ENCODE measurements at regions not wholly inside any gene's neighbourhood (a gene's known extent, or its start where the extent isn't known, plus 50 kb on each side); places are given as distances from the start of the nearest gene placed in this dataset.

DNA sequence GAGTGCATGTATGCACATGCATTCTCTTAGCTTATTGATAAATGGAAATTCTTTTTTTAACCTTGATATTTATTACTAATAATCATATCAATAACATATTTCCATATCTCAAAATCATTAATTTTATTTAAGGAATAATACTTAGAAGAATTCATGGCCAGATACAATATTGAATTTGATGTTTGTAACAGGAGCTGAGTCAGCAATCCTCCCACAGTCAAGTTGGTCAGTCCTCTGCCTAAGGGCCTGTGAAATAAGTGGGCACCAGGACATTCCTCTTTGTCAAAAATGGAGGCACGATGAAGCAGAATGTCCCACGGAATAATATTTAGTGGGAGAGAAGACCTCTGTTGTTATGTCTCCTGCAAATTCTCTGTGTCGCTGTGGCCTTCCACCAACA, 148.6 kb downstream of the LRRC70 start:
- intact Hi-C loops (cut with micrococcal nuclease), result no loop called here

DNA sequence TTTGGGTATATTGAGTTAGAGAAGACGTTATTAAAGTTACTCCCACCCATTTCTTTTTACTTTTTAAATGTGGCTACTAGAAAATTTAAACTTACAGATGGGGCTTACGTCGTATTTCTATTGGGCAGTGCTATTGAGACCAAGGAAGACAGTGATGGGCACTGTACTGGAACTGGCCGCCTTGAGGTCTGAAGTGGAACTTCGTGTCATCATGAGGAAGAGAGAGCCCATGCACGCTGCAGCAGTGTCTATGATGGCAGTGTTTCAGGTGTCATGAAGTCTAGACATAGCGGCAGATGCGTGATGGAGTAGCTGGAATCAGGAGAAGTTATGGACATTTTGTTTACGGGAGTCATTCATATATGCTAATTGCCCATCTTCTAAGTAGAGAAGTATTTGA, 143.7 kb downstream of the LRRC70 start:
- intact Hi-C loops (cut with micrococcal nuclease), result no loop called here

DNA sequence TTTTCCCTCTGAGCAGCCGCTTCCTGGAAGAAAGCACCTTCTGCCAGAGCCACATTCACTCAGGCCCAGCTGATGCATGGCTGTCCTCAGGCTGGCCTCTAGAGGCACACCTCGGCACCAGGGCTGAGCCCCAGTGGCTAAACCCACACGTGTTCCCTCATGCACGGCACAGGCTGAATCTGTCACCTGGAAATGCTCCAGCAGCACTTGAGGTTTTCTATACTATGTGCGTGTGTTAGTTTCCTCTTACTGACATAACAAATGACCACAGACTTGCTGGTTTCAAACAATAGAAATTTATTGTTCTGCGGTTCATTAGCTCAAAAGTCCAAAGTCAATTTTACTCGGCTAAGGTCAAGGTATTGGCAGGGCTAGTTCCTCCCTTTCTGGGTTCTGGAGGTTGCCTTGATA, 141.4 kb downstream of the LRRC70 start:
- intact Hi-C loops (cut with micrococcal nuclease), result no loop called here

DNA sequence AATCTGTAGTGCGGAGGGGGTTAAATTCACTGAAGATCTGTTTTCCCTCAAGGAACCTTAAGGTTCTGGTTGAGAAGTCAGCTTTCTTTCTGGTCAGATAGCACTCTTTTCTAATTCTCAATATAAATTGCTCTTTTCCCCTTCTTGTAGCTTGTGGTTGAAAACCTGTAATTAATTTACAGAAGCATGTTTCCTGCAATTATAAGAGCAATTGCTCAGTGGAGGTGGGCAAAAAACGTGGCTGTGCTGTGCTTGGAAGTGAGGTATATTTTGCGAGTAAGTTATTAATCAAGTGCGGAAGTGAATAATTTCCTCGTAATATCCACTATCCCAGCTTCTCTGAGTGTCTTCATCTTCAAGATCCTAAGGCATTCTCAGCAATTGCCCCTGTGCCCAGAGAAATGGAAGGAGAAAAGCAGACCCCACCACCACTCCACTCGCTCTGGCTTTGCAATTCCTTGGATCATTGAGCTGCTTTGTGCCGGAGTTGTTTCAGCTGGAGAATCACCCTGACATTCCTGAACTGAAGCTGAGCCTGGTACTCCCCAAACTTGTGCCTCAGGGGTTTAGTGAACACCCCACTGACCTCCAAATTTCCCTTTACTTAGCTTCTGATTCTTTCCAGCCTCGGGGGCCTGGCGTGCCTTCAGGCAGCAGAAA, 140.6 kb downstream of the LRRC70 start:
- intact Hi-C loops (cut with micrococcal nuclease), result no loop called here

DNA sequence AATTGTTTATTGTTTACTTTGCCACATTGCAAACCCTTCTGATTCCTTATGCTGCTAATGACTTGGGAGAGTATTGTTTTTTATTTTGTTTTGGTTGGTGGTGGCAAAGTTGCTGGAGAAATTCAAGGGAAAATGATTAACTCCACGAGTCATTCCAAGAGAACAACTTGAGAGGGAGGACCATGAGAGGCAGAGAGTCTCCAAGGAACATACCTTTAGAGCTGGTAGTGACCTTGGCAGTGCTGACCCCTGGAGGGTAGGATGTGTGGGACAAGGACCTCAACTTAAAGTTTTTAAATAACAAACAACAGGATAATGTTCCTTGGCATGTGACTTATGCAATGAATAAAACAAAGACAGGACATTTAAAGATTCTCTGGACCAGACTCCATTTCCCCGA, 139.7 kb downstream of the LRRC70 start:
- intact Hi-C loops (cut with micrococcal nuclease), result no loop called here

DNA sequence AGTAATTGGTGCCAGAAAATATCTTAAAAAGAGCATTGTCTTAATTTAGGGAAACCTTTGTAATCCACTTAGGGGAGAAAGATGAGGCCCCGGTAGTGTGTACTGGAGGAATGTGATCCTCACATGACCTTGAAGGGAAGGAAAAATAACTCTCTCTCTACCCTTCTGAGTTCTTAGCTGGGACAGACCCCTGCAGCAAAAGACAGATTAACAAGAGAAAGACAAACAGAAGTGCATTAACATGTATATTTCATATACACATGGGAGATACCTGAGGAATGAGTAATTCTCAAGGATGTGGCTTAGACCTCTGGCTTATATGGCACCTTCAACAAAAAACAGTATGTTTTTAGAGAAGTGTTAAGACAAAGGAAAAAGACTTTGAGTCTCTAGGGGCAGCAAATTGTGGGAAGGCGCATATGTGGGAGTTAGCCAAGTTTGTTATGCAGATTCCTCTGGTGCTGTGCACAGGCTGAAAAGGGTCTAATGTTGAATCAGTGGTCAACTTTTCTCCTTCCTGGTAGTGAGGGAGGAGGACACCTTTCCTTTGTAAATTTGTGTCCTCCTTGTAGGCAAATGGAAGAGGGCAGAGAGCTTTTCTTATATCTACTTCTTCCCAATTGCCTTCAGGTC, 138.8 kb downstream of the LRRC70 start:
- intact Hi-C loops (cut with micrococcal nuclease), result no loop called here

DNA sequence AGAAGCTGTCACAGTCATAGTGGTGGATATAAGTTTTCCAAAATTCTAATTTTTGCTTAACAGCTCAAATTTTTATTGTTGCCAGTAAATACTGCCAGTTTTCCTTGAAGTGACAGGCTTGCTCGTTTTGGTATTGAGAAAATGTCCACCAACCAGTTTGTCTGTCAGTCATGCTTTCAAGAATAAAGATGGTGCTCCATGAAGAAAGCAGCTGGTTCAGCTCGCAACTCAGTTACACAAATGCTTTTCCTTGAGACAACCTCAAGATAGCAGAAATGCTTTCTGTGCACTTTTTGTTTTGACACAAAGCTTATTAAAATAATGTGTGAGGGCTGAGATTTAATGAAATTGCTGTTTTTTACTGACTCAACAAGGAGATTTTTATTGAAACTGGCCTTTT, 135.7 kb downstream of the LRRC70 start:
- intact Hi-C loops (cut with micrococcal nuclease), result no loop called here

DNA sequence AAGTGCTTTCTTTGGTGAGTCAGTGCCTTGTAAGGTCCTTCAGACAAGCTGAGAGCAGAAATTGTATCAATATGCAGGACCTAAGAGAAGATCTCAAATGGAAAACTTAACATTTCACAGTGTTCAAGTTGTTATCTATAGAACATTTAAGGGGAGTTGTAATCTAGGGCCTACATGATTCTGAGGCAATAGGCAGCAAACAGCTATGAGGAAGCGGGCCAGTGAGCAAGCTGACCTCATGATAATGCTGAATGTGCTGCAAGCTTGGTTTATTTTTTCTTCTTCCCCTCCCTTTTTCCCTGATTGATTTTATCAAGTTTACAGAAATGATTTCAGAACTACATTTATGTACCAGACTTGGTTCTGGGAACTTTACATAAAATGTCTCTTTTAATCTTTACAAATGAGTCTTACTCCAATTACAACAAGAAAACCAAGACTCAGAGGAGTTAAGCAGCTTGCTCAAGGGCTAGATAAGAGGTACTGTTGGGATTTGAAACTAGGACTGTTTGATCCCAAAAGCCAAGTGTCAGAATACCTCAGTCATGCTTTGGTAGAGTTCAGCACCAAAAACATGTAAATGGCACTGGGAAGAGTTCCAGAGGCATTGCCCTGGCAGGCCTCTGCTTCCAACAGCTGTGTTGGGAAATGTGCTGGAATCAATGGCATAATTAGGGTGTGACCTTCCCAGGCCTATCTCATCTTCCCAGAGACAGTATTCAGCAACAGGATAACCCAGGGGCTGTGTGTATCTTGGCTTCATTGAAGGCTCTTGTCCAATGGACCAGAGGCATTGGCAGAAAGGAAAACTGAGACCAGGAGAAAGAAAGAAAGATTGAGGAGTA, 130.1 kb downstream of the LRRC70 start:
- intact Hi-C loops (cut with micrococcal nuclease), result no loop called here

DNA sequence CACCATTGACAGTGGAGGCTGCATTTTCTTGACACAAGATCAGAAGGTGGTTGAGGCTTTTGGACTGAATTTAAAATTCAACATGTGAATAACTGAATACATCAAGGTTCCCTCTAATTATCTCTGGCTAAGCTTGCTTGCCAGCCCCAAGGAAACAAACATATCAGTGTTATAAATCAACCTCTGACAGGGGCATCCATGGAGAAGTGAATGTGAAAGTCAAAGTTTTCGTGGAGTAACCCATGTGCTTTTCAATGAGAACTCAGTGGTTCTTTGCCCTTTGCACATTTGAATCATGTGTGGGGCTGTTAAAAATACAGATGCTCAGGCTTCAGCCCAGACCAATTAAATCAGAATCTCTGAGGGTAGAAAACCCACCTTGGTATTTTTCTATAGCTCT, 128.9 kb downstream of the LRRC70 start:
- intact Hi-C loops (cut with micrococcal nuclease), result no loop called here

DNA sequence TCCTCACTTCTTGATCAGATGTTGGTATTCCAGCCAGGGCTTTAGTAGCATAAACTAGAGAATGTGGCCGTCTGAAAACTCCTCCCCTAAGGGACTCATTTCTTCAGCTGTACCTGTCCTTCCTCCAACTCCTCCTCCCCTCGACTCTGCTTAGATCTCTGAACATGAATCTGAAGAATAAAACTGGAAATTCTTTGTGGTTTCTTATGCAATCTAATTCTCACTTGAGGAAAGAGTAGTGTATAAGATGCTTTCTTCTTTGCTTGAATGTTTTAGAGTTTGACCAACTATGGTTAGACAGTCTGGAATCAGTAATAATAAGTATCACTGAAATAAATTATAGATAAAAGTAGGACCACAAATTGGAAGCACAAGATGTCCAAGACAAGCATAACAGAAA, 128.5 kb downstream of the LRRC70 start:
- intact Hi-C loops (cut with micrococcal nuclease), result no loop called here

DNA sequence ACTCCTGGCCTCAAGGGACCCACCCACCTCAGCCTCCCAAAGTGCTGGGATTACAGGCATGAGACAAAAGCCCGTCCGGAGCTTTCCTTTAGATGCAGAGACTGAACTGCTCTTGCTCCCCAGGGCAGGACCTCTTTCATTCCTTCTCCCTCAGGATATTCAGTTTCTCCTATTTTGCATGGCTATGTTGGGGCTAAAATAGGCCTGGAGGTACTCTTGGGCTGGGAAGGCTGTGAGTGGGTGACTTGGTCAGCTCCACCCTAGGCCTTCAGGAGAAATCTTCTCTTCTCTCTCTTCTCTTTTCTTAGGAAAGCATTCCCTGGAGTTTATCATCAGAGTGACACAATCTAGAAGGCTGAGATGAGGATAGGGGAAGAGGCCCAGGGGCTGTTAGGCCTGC, 126.4 kb downstream of the LRRC70 start:
- intact Hi-C loops (cut with micrococcal nuclease), result no loop called here

DNA sequence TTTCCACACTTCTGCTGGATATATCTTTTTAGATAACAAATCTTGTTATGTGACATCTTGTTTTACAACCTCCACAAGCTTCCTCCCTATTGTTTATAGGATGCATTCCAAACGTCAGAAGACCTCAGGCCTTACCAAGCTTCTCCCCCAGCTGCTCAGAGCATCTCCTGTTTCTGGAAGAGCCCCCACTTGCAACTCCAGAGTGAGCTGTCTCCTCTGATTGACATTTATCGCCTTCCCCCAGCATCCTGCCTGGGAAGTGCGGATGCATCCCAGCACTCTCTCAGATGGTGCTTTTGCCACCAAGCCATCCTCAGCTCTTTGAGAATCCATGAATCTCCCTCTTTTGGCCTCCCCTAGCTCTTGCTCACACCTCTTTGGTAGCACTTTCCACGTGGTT, 123.5 kb downstream of the LRRC70 start:
- intact Hi-C loops (cut with micrococcal nuclease), result no loop called here

DNA sequence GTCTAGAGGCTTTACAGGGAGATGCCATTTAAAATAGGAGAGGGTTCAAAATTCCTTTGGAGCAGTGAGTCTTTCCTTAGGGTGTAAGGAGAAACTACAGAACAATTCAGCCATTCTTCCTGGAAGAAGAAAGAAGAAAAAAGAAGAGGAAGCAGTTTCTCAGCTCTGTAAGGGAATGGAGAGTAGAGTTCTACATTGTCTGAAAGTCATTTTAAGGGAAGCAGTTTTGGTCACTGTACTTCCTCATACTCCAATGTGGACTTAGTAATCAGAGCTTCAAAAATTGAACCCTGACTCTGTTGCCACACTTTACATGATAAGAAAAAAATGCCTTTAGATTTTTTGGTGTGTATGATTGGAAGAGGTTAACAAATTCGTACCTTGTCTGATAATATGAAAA, 122.4 kb downstream of the LRRC70 start:
- intact Hi-C loops (cut with micrococcal nuclease), result no loop called here

DNA sequence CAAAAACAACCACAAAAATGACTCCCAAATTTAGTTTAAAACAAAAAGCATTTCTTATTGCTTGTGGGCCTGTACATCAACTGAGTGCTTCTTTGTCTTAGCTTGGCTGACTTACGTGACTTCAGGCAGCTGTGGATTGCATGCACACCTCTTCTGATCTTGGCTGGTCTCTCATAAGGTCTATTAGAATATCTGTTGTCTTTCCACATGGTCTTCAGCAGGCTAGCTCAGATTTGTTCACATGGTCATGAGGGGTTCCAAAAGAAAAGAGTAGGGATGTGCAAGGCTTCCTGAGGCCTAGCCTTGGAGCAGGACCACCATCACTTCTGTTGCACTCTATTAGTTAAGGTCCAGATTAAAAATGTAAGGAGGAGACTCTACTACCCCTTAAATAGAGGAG, 120.1 kb downstream of the LRRC70 start:
- intact Hi-C loops (cut with micrococcal nuclease), result no loop called here

DNA sequence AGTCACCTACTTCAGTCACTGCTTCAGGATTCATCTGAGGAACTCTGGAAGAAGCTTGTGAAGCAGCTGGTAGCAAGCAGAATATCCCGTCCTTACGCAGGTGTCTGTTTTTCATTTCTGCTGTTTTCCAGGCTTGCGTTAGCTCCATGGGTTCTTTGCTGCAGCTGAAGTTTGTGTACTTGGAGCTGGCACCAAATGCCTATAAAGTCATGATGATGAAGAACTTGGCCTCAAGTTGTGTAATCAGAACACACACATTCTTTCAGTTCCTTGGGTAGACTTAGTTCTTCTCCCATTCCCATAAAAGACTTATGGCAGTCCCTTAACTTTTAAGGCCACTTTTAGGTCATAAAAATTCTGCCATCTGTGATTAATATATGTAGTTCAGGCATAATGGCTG, 116.7 kb downstream of the LRRC70 start:
- intact Hi-C loops (cut with micrococcal nuclease), result no loop called here

DNA sequence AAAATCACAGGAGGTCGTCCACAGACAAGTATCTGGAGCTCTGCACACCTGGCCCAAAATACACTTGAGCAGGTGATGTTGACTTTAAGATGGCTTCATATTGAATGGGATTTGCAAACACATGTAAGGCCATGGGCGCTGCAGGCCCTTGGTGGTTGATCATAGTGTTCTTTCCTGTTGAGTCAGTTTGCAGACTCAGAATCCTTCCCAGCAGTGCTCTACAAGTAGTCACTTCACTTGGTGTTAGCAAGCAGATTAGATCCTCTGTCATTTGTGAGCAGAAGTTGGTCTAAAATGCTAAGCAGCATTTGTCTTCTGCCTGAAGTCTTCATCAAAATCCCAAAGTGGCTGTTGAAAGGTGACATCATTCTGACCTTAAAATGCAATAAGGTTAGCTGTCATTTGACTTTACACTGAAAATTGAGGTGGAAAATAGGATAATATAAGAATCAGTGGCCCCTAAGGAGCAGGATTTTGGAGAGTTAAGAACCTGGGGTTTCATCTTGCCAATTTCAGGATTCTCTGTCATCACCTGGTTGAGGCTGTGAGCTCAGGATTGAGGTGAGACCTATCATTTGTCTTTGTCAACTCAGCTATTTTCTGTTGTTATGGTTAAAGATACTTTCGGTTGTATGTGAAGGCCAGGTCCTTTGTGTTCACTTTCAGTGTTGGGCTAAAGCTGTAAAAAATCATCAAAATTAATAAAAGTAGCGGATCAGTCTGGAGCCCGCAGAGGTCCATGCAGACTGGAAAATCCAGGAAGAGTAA, 114.5 kb downstream of the LRRC70 start:
- intact Hi-C loops (cut with micrococcal nuclease), result no loop called here

DNA sequence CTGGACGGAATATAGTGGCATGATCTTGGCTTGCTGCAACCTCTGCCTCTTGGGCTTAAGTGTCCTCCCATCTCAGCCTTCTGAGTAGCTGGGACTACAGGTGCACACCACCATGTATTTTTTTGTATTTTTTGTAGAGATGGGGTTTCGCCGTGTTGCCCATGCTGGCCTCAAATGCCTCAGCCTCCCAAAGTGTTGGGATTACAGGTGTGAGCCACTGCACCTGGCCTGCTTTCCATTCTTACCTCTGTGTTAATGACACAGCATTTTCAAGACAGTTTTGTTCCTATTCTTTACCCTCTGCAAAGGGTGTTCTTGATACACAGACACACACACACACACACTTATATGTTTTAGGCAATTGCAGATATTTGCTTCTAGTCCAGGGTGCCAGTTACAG, 113.3 kb downstream of the LRRC70 start:
- intact Hi-C loops (cut with micrococcal nuclease), result loop anchor here (2.0 kb wide), 1 partner anchor 59 kb away; no protein-coding TSS in a partner anchor

DNA sequence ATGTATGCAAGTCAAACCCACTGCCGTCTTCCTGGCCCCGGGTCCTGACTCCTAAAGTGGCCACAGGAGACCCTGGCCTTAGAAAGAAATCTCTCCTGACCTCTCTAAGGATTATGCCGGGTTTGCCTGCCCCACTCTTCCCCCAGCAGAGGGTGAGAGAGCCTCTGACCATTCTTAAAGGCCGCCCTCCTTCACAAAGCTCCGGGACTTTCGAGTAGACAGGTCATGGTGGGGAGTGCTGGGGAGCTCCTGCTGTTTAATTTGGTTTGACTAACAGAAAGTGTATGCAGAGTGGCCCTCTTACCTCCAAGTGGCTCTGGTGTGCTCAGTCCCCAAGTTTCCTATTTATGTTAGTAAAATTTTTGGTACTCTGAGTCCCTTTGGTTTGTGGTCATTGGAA, 111.8 kb downstream of the LRRC70 start:
- intact Hi-C loops (cut with micrococcal nuclease), result loop anchor here (2.0 kb wide), 1 partner anchor 58 kb away; no protein-coding TSS in a partner anchor

DNA sequence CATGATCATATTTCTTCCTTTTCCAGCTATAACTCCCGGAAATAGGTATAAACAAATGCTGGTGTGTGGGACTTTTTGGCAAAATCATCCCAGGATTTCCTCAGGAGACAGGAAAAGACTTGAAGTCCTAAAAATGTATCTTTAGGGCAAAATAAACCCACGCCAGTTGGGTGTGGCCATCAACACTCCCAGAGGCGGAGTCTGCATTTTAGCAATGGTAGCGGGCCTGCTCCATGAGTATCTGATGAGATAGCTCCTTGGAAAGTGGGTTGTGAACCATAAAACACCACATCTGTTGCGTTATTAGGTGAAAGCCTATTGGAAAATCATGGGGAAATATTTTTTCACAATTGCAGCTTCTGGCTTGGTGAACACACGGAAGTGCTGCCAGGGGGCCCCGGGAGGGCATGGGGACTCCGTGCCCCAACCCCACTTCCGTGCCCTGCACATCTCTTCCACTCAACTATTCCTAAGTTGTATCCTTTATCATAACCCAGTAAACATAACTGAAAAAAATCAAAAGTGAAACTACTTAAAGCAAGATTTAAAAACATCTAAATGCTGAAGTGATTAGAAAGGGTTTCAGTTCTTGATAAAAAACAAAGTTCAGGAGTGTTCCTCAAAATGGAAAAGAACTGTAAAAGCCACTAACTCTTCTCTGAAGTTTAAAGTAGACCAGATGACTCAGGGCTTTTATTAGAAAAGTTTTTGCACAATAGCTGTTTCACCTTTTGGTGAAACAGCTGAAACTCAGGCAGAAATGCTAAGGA, 111.2 kb downstream of the LRRC70 start:
- intact Hi-C loops (cut with micrococcal nuclease), result loop anchor here (2.0 kb wide), 1 partner anchor 57 kb away; no protein-coding TSS in a partner anchor

DNA sequence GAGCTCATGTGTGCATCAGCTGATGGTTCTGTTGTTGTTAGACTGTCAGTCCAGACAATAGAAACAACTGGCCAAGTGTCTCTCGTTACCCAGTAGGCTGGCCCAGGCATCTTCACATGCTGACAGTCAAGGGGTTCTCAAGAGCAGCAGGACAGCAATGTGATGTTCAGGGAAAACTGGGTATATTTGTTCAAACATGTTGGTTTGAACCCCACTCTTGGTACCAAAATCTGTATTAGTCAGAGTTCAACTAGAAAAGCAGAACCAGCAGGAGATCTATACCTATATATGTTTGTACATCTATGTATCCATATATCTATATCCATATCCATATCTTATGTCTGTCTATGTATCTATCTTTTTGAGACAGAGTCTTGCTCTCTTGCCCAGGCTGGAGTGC, 108.1 kb downstream of the LRRC70 start:
- intact Hi-C loops (cut with micrococcal nuclease), result no loop called here

DNA sequence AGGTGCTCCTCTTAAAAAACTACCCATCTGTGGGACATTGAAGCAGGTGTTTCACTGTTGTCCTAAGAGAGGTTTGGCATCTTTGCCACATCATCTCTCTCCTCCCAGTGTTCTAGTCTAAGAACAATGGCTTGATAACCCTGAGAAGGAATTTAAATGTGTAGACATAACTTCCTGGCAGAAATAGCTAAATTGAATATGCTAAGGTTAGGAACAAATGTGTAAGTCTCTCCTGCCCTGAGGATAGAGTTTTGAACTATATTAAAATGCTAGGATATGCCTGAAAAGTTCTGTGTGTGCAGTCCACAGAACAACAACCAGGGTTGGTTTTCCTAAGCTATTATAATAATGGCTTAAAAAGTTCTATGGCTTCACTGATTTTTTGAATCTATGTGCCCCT, 106.6 kb downstream of the LRRC70 start:
- intact Hi-C loops (cut with micrococcal nuclease), result no loop called here
